KMS-11 (cell line): ENCODE measurements at regions not wholly inside any gene's neighbourhood (a gene's known extent, or its start where the extent isn't known, plus 50 kb on each side); places are given as distances from the start of the nearest gene placed in this dataset.

Source experiments
- H2AFZ ChIP-seq: fragments of 200-600 bp; sonication (generic); 2 replicates; pipeline ENCODE4 v1.6.1; 2016; ENCODE audit warnings: antibody characterized with exemption, mixed run types, low read depth
- H3K27ac ChIP-seq: fragments of 200-600 bp; sonication (generic); 2 replicates; pipeline ENCODE4 v1.6.1; 2016; ENCODE audit warnings: mild to moderate bottlenecking, mixed run types
- H3K27me3 ChIP-seq: fragments of 200-600 bp; sonication (generic); 2 replicates; pipeline ENCODE4 v1.6.1; 2017; ENCODE audit warnings: mild to moderate bottlenecking, low read depth, mixed run types, moderate library complexity; ENCODE audit not compliant: insufficient read depth
- H3K36me3 ChIP-seq: fragments of 200-600 bp; sonication (generic); 2 replicates; pipeline ENCODE4 v1.6.1; 2017; ENCODE audit warnings: mild to moderate bottlenecking, mixed run types; ENCODE audit not compliant: insufficient read depth
- H3K4me1 ChIP-seq: fragments of 200-600 bp; sonication (generic); 2 replicates; pipeline ENCODE4 v1.6.1; 2016; ENCODE audit warnings: mild to moderate bottlenecking, low read depth, mixed run types; ENCODE audit not compliant: poor library complexity, severe bottlenecking
- H3K4me2 ChIP-seq: fragments of 200-600 bp; sonication (generic); 2 replicates; pipeline ENCODE4 v1.7.0; 2016; ENCODE audit warnings: mild to moderate bottlenecking, mixed run types
- H3K4me3 ChIP-seq: fragments of 200-600 bp; sonication (generic); IDR thresholded peaks from 2 replicates; pipeline ENCODE4 v1.6.1; 2017; ENCODE audit warnings: low read depth, low read length, mixed read lengths; ENCODE audit not compliant: insufficient read depth
- H3K79me2 ChIP-seq: fragments of 200-600 bp; sonication (generic); 2 replicates; pipeline ENCODE4 v1.6.1; 2016; ENCODE audit warnings: low read depth, mixed run types; ENCODE audit not compliant: insufficient read depth
- H3K9ac ChIP-seq: fragments of 200-600 bp; sonication (generic); 2 replicates; pipeline ENCODE4 v1.6.1; 2016; ENCODE audit warnings: mild to moderate bottlenecking, mixed run types
- H4K20me1 ChIP-seq: fragments of 200-600 bp; sonication (generic); 2 replicates; pipeline ENCODE4 v1.6.1; 2016; ENCODE audit warnings: mild to moderate bottlenecking, mixed run types; ENCODE audit not compliant: insufficient read depth
- TF ChIP-seq, protein P1 (sequence below): fragments of 200-600 bp; sonication (generic); conservative IDR thresholded peaks from 2 replicates; pipeline ENCODE4 v1.6.1; 2017; ENCODE audit warnings: low read depth, mild to moderate bottlenecking, antibody characterized with exemption, low read length, moderate library complexity, mixed read lengths

DNA sequence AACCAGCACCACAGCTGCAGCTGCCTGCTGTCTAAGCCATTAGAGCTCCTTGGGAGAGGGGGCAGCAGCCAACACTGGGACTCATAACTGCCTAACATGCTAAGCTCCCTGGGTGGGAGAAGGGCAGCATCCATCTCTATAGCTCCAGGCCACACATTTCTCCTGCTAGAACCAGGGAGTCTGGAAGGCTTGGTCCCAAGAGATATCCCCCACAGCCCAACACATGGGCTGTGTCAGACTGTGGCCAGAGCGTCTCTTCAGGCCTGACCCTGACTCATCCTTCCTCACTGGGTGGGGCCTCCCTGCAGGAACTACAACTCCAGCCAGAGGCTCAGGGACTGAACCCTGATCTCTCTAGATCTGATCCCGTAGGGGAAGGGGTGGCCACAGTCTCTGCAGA is 411.1 kb downstream of the HDGFL1 start:
- TF ChIP-seq, protein P1, sequence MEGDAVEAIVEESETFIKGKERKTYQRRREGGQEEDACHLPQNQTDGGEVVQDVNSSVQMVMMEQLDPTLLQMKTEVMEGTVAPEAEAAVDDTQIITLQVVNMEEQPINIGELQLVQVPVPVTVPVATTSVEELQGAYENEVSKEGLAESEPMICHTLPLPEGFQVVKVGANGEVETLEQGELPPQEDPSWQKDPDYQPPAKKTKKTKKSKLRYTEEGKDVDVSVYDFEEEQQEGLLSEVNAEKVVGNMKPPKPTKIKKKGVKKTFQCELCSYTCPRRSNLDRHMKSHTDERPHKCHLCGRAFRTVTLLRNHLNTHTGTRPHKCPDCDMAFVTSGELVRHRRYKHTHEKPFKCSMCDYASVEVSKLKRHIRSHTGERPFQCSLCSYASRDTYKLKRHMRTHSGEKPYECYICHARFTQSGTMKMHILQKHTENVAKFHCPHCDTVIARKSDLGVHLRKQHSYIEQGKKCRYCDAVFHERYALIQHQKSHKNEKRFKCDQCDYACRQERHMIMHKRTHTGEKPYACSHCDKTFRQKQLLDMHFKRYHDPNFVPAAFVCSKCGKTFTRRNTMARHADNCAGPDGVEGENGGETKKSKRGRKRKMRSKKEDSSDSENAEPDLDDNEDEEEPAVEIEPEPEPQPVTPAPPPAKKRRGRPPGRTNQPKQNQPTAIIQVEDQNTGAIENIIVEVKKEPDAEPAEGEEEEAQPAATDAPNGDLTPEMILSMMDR, result no peak
- no peaks in the 10 kb centered on the region for H3K36me3 ChIP-seq
- no peak overlapping the region for H3K4me3 ChIP-seq
- no peak overlapping the region for H3K27ac ChIP-seq
- no peaks in the 10 kb centered on the region for H3K79me2 ChIP-seq
- H4K20me1 ChIP-seq, result no peaks in the 10 kb centered on the region
- no peaks in the 10 kb centered on the region for H3K27me3 ChIP-seq
- no peaks in the 10 kb centered on the region for H3K4me1 ChIP-seq
- no peak overlapping the region for H3K9ac ChIP-seq
- H2AFZ ChIP-seq, result no peak overlapping the region
- no peak overlapping the region for H3K4me2 ChIP-seq

DNA sequence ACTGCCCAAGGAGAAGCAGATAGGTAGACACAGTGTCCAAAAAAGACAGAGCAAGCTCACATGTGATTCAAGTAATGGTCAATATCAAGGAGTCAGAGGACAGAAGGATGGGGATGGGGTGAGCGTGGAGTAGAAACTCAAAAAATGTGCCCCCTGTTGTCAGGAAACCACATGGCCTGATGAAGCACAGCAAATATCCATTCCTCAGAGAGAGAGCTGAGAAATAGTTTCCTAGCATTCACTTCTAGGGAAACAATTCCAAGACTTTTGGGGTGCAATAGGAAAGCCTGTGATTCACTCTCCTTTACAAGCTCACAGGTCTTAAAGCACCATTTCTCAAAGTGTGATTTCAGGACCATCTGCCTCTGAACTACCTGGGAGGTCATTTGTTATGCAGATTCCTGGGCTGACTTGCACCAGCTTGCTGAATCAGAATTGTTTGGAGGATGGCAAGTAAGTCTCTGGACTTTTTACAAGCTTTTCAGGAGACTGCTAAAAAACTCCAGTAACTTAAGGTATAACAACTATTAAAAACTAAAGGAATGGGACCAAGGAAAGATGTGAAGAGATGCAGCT is 432.8 kb downstream of the HDGFL1 start:
- Histone ChIP-seq H3K36me3 (no peaks in the 10 kb centered on the region), H3K27ac (no peak overlapping the region), H3K4me1 (no peaks in the 10 kb centered on the region), H3K27me3 (no peaks in the 10 kb centered on the region), H3K4me3 (no peak overlapping the region), H3K4me2 (no peak overlapping the region), H3K9ac (no peak overlapping the region), H2AFZ (no peak overlapping the region), H3K79me2 (no peaks in the 10 kb centered on the region), H4K20me1 (no peaks in the 10 kb centered on the region)
- TF ChIP-seq, protein P1, result no peak

DNA sequence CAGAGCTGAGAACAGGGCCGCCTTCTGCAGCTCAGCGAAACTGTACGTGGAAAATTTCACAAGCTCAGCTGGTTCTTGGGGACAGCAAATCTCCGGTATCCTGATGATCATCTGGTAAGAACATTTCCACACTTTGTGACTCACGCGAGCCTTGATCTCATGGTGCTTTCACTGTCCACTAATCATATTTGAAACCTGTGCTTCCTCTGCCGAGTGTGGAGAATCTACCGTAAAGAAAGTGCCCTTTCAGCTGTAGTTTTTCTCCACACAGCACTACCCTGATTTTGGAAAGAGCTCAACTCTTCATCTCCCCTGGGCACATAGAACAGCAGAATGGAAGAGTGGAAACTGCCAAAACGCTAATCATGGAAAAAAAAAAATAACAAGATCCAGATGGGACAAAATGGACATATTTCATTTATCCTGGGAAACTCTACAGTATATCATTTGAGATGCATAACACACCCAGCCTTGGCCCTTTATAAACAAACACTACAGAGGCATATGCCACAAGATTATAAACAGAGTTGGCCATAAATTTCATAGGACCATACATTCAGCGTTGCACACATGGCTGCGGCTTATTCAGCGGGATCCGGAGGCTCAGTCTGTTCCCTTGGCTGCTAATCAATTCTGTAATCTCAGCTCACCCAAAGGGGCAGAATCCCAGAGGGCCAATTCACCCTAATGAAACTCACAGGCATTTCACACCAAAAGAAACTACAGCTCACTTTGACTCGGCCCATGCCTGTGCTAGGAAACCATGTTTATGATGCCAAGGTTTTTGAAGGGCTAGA is 434.5 kb downstream of the HDGFL1 start:
- Histone ChIP-seq H3K27me3 (no peaks in the 10 kb centered on the region), H3K4me3 (no peak overlapping the region), H3K27ac (no peak overlapping the region), H3K79me2 (no peaks in the 10 kb centered on the region), H3K4me1 (no peaks in the 10 kb centered on the region), H3K4me2 (no peak overlapping the region), H3K9ac (no peak overlapping the region), H3K36me3 (no peaks in the 10 kb centered on the region), H2AFZ (no peak overlapping the region), H4K20me1 (no peaks in the 10 kb centered on the region)
- TF ChIP-seq, protein P1, result no peak

DNA sequence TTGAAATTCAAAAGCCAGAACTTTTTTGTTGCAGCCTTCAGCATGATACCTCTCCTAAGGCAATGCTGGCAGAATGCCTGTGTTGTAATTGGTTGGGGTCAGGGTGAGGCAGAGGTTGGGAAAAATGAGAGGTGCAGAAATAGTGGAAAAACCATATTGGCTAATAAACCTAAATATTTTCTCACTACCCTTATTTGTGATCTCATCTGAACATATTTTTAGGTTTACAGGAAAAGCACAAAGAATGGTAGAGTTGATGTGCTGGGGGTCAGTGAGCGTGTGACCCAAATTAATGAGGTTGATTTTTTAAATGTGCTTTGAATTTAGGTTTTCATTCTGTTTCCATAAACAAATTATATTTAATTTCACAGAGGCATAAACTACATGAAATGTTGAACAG is 437.3 kb downstream of the HDGFL1 start:
- Histone ChIP-seq H4K20me1 (no peaks in the 10 kb centered on the region), H3K27me3 (no peaks in the 10 kb centered on the region)
- TF ChIP-seq, protein P1, result no peak

More for the DNA sequence above, 437.3 kb downstream of the HDGFL1 start:
- H3K4me3 ChIP-seq, result no peak overlapping the region
- no peak overlapping the region for H3K27ac ChIP-seq
- H3K36me3 ChIP-seq, result no peaks in the 10 kb centered on the region
- no peak overlapping the region for H3K9ac ChIP-seq
- H3K79me2 ChIP-seq, result no peaks in the 10 kb centered on the region
- no peaks in the 10 kb centered on the region for H3K4me1 ChIP-seq
- H3K4me2 ChIP-seq, result no peak overlapping the region
- no peak overlapping the region for H2AFZ ChIP-seq
